Stimulated activated CD8-positive, alpha-beta memory T cell treated with anti-CD3 and anti-CD28 coated beads, Interleukin-12 subunit alpha, Interleukin-12 subunit beta, amount 100 ng/mL, for 4 hours (primary cell): ENCODE measurements at regions not wholly inside any gene's neighbourhood (a gene's known extent, or its start where the extent isn't known, plus 50 kb on each side); places are given as distances from the start of the nearest gene placed in this dataset.

Source experiments
- DNase-seq: peaks from one replicate; pipeline ENCODE4 v3.0.0-alpha.2; 2020; ENCODE audit warnings: low read depth

GRCh38 chr21:35222541-35222941, 173.4 kb upstream of the RUNX1 start:
- no peak for DNase-seq

DNA sequence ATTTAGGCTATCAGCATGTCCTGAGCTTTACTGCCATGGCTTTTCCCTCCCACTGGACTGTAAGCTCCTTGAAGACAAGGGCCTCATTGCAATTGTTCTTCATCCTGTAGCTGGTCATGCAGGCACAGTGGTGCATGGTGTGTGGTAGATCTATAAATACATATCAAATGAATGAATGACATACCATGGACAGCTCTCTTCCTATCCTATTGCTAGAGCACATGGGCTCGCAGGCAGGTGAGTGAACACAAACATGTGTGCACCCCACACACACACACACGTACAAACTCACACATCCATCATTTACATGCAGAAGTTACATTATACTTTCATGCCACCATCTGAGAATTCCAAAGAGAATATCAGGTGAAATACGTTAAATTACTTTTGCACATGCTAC, 172.9 kb upstream of the RUNX1 start:
- DNase-seq: no peak

GRCh38 chr21:35220301-35220700, 171.2 kb upstream of the RUNX1 start:
- DNase-seq: no peak

GRCh38 chr21:35219719-35220118, 170.6 kb upstream of the RUNX1 start:
- no peak for DNase-seq

- DNase-seq: no peak
Observed at GRCh38 chr21:35219291-35219690, 170.2 kb upstream of the RUNX1 start.

- no peak for DNase-seq
Observed at GRCh38 chr21:35217504-35218060, 168.5 kb upstream of the RUNX1 start.

DNA sequence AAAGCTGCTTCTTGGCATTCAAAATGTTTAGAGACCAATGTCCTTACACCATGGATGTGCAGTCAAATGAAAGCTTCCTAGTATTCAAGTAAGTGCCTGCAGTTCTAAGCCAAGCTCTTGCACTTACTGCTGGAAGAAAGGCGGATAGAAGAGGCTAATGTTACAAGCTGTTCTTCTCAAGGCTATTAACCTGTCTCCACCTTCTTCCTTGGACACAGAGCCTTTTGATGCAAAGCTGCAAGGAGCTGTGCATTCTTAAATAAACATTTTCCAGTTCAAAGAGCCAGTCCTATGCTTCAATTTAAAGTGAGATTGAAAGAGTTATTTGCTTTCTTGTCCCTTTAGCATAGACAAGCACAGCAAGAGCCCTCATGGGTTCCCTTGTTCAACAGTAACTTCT, 167.9 kb upstream of the RUNX1 start:
- DNase-seq: no peak

DNA sequence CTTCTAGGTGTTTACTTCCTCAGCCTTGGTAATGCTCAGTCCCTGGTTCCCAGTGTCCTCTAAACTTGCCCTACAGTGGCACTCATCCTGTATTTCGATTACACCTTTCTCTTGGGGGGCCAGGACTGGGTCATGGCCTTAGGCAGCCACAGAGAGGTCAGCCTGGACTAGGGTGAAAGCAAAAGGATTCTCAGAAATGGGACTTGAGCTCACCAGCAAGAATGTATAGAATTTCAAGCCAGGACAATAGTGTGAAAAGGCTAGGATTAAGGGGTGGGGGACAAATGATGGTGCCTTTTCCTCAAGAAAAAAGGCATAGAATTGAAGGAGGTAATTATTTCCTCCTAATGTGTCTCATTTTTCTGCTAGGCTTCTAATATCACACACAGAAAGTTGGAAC, 166.8 kb upstream of the RUNX1 start:
- no peak for DNase-seq

DNA sequence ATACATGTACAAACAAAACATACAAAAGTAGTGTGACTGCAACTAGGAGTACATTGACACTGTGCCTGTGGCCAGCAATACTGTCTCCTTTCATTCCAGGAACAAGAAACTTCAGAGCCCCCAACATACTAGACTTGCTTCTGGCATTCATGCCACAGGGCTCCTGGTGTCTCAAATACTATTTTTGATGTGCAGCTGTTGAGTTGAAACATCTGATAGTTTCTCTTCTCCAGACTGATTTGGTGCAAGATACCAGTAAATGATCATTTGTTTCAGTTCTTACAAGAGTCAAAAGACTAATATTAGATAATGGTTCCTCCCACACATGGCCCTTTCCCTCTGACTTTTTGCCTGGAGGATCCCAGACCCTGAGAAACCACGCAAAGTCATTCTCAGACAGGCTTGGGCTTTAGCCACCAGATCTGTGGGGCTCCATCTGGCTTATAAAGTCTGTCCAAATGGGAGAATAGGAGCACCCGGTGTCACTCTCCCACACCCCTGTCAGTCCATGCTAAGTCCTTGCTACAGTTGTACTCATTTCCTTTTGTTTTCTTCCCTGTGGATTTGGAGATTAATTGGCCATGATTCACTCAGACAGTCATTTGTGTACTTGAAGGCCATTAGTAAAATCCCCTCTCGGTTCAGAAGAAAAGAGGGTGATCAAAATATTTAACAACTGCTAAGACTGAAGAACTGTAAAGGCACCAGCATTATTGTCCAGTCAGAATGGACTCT, 163.5 kb upstream of the RUNX1 start:
- no peak for DNase-seq

DNA sequence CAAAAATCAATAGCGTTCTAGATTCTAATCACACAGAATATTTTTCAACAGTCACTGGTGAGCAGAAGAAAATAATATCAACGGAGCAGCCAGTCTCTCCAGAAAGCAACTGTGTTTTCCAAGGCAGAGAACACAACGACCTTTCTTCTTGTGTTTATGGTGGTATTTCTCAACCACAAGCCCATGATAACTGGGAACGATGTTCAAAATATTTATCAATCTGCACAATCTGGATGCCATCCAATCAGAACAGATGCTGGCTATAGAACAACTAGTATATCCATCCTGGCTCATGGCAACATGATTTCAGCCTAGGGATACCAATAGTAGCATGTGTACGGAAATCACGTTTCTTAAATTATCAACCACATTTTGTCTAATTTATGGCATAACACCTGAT, 162.7 kb upstream of the RUNX1 start:
- DNase-seq: no peak

DNA sequence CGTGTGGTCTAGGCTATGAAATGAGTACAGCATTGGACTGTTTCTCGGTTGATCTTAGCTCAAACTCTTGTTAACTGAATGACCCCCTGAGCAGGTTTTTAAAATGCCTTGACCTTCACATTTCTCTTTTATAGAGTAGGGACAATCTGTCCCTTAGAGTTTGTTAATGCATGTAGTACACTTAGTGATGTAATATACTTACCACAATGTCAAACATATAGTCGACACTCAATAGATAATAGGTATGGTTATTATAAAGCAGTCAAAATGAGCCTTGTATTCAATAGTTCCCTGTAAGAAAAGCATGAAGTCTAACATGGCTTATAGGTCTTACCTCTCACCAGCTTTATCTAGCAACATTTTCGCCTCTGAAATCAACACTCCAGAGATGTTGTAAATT, 161.0 kb upstream of the RUNX1 start:
- no peak for DNase-seq

DNA sequence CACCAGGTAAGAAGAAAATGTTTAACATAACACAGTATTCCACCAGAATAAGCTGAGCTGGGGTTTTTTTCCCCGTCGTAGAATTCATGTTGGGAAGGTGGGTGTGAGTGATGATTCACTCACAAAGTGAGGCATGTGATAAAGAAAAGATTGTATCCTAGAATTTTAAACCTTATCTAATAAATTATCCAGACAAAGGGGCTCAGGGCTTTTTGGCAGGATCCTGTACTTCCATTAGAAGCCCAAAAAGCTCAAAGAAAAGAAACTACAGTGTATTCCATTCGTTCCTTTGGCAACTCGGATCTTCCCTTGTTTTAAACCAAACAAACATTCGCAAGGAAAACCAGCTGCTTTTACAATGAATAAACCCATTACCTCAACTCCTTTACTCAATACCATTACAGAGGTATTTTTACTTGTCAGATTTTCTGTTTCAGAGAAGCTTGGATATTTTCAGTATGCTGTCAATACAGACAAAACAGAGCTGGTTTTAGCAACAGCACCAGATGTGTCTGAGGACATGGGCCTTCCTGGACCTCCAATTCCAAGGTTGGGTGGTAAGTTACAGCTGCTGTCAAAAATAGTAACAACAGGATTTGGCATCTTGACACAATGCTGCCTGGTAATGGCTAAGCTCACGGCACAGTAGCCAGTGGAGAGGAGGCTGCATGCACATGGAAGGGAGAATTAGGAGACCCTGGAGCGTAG, 159.9 kb upstream of the RUNX1 start:
- DNase-seq: no peak

DNA sequence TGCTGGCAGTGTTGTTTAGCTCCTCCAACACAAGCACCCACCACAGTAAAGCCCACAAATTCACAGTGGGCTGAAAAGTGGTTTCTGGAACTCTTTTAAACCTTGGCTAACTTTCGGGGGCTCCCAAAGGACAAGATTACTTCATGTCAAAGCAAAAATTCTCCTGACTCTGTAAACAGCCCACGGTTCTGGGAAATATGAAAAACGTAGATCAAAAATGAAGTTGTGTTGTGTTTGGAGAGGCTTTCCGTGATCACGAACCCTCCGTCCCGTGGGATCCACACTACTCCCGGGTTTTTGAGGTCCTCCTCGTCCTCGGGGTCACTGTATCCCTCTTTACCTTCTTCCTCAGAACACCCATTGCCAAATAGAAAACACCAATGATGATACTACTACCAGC, 159.0 kb upstream of the RUNX1 start:
- DNase-seq: no peak

DNA sequence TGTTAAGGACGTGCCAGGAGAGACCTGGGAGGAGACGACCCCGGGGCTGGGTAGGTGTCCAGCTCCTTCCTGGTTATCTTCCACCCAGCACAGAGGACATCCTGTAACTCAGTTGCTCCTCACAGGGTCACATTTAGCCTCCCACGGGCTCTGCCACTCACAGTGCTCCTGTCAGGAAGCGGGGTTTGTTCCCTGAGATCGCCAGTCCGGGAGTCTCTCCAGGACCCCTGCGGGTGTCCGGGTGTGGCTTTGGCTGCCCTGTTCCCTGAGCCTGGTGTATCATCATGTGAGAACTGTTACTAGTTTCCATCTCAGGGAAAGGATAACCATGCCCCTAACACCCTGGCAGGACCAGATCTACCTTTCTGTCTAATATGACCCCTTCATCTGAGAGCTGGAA, 158.2 kb upstream of the RUNX1 start:
- no peak for DNase-seq

GRCh38 chr21:35206141-35207125, 157.3 kb upstream of the RUNX1 start:
- DNase-seq: no peak

DNA sequence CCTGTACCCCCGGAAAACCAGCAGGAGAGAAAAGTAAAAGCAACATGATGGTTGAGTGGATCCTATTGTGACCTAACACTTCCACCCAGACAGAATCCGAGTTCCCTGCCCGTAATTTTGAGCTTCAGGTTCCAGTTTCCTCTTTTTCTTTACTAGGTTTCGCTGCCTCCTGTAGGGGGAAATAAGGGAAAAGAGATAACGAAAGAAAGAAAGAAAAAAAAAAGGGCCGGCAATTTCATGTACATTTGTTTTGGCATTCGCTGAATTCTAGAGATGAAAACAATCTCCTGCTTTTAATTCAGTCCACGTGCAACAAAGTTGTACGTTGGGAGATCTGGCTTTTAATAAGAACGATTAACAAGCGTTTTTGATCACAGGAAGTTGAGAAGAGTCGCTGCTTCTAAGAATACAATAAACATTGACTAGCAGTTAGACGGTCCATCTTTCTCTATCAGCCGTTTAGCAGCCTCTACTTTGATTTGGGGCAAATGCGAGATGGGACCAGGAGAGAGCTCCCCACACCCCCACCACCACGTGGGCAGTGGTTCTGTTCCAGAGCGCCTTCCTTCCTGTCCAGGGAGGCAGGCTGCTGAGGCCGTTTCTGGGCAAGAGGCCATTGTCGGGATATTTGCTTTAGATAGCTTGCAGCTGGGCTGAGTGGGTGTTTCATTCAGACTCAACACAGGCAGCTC, 155.9 kb upstream of the RUNX1 start:
- DNase-seq: no peak

DNA sequence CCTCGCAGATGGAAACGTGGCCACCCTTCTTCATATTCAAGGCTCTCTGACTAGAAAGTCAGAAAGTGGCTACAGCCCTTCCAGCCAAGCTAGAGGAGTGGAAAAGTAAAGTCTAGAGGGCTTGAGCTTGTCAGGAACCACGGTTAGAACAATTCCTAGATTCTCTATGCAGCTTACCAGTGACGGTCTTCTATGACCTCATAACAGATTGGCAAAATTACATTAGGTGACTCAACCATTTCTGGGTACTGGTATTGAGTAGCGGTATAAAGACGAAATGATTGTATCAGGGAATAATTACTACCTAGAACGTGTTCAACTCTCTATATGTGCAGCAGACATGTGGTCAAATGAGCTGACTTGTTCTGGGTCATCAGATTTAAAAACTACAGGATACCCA, 155.0 kb upstream of the RUNX1 start:
- no peak for DNase-seq

DNA sequence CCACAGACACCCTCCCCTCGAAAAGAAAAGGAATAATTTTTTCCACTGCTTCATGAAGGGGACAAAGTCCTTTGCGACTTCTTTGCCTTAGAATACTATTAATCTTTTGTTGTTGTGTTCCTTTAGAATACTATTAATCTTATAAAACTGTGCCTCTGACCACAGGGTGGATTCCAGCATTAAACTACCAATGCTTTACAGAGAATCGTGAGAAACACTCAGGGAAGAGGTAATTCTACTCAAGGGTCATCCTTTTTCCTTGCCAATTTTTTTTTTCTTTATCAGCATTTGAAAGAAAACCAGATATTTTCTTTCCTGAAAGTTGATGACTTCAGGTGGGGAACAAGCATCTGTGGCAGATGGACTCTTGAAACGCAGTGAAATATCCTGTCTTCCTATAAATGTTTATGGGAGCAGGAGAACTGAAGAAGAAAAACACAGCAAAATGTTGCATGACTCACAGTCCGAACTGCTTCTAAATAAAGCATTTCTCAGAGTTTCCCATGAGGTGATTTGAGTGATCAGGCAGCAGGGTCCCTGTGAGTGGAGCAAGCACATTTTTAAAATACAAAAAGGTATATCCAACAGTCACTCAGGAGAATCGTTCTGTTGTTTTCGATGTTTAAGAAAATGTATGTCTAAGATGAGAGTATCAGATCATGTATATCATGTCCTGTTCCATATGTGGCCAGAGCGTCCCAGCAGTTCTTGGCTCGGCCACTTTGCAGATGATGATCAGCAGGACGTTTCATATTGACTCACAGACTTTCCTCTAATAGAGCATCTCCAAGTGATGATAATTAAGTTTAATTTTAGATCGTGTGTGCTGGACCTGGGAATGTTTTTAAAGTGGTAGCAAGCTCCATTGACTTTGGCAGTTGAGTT, 154.2 kb upstream of the RUNX1 start:
- no peak for DNase-seq

DNA sequence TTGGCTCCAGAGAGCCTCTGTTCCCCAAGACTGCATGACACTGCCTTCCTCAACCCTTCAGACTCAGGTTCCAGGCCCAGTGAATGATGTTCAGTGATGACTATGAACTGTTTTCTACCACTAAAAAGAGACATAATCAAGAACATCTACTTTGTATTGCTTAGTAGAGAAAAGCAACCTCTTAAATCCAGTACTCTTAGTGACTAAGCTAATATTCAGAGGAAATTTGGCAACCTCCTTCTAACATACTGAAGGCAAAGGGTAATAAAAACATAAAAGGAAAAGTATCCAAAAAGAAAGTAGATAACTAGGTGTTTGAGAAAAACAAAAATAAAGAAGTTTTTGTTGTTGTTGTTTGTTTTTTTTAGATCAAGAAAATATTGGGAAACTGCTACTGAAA, 153.3 kb upstream of the RUNX1 start:
- no peak for DNase-seq

- DNase-seq: no peak
Observed at GRCh38 chr21:35201799-35202198, 152.7 kb upstream of the RUNX1 start.

- DNase-seq: no peak
Observed at GRCh38 chr21:35201288-35201687, 152.2 kb upstream of the RUNX1 start.
